HG03103 (cell line): ENCODE measurements at regions not wholly inside any gene's neighbourhood (a gene's known extent, or its start where the extent isn't known, plus 50 kb on each side); places are given as distances from the start of the nearest gene placed in this dataset.
"Not testable (repeated sequence)": the region's sequence is repeated elsewhere in the genome, so short reads cannot be mapped to it uniquely, and the experiment has no call there.

ENCODE experiments used
- ATAC-seq: cut with Tn5 transposase; IDR thresholded peaks from one replicate; pipeline ENCODE4 v1.9.1; 2021; ENCODE audit warnings: low read depth; ENCODE audit not compliant: unreplicated experiment

GRCh38 chr1:165147799-165148198 is 208.7 kb downstream of the LMX1A start:
- ATAC-seq: no peak

- peak; percentile 64 for ATAC-seq
Observed at GRCh38 chr1:165144757-165145397, 211.6 kb downstream of the LMX1A start.

DNA sequence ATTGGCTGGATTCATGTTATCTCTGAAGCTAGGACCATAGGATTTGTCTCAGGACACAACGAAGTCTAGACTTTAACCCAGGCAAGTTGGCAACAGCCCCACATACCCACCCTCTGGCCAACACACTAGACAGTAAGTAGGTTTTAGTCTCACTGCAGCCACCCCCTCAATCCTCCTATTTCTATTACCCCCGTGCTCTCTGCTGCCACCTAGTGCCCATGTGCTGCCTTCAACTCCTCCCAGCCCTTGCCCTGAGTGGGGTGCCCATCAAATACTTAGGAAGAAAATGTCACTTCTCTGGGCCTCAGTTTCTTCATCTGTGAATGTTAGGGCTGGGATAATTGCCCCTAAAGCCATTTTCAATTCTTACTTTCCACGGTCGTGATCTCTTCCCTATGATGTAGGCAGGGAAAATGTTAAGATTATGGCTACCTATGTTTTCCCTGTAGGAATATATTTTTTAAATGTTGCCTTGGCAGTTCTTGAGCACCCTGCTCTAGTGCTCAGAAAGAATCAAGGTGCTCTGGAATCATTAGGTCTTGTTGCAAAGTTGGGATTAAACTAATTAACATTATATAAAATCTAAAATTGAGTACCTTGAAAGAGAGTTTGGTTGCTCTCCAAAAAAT is 213.0 kb downstream of the LMX1A start:
- ATAC-seq: no peak

GRCh38 chr1:165138960-165139359 is 217.6 kb downstream of the LMX1A start:
- no peak for ATAC-seq

GRCh38 chr1:165137551-165138316 is 218.8 kb downstream of the LMX1A start:
- no peak for ATAC-seq

DNA sequence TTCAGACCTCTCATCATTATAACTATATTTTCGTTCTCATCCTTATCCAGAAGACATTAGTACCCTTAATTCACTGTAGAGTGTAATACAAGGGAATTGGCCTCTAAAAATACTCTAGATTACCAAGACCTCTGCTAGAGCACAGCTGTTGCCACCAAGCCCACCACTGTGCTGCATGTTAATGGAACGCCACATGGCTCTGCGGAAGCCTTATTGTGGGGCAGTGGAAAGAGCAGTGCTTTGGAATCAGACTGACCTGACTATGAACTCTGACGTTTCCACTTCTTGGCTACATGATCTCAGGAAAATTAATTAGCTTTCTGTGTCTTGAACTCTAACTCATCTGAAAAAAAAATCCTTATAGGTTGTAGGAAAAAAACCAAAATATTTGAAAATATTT is 222.1 kb downstream of the LMX1A start:
- ATAC-seq: no peak

GRCh38 chr1:165129568-165130164 is 226.8 kb downstream of the LMX1A start:
- peak; percentile 77 for ATAC-seq

GRCh38 chr1:165124772-165125171 is 231.7 kb downstream of the LMX1A start:
- ATAC-seq: no peak

DNA sequence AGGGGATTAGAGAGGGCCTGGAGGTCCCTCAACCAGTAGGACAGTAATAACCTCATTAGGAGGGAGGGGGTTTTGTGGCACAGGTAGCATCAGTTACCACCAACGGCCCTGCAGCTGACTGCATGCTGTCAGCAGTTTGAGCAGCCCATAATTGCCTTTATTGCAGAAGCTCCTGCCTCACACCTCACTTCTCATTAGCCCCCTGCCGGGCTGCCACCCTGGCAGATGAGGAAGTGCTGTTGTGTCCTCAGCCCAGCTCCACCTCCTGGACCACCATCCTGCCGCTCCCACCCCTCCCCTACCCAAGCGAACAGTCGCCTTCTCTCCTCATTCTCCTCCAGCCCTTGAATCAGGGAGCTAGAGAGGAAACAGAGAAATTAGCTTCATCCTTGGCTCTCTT is 237.4 kb downstream of the LMX1A start:
- ATAC-seq: no peak

GRCh38 chr1:165117482-165117881 is 239.0 kb downstream of the LMX1A start:
- ATAC-seq: no peak

- no peak for ATAC-seq
Observed at GRCh38 chr1:165116732-165117131, 239.8 kb downstream of the LMX1A start.

- ATAC-seq: no peak
Observed at GRCh38 chr1:165116171-165116570, 240.3 kb downstream of the LMX1A start.

DNA sequence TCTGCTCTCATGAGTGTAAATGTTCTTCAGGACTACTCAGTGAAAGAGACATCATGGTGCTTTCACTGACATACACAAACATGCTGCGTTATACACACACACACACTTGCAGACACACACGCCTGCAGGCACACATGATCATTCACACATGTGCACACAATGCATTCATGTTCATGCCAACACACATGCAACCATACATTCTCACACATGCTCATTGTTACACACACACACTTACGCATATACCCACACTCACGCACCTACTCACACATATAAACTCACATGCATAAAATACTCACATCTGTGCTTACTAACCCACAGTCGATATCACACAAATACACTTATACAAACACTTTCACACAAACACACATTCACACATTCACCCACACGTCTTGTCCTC is 241.6 kb downstream of the LMX1A start:
- ATAC-seq: no peak

- no peak for ATAC-seq
Observed at GRCh38 chr1:165114022-165114888, 242.3 kb downstream of the LMX1A start.

DNA sequence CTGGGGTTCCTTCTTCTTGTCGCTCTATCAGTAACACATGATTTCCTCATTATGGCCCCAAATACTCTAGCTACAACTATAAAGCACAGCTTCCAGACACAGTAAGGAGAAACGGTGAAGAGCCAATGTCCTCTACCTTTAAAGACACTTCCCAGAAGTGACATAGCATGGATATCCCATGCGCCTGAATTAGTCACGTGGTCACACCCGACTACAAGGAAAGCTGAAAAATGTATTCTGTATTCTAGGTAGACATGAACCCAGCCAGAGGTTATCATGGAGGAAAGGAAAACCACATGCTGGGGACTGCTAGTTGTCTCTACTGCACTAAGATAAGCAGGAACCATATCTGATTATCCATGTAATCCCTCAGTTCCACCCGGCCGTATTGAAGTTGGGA is 244.3 kb downstream of the LMX1A start:
- no peak for ATAC-seq

- no peak for ATAC-seq
Observed at GRCh38 chr1:165109013-165109412, 247.5 kb downstream of the LMX1A start.

DNA sequence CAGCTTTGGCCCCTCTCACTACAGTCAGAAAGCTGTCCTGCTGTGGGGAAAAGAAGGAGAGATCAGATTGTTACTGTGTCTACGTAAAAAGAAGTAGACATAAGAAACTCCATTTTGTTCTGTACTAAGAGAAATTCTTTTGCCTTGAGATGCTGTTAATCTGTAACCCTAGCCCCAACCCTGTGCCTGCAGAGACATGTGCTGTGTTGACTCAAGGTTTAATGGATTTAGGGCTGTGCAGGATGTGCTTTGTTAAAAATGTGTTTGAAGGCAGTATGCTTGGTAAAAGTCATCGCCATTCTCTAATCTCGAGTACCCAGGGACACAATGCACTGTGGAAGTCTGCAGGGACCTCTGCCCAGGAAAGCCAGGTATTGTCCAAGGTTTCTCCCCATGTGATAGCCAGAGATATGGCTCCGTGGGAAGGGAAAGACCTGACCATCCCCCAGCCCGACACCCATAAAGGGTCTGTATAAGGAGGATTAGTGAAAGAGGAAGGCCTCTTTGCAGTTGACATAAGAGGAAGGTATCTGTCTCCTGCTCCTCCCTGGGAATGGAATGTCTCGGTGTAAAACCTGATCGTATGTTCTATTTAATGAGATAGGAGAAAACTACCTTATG is 263.9 kb downstream of the LMX1A start:
- ATAC-seq: not testable (repeated sequence)

- ATAC-seq: no peak
Observed at GRCh38 chr1:165080253-165080896, 276.1 kb downstream of the LMX1A start.

DNA sequence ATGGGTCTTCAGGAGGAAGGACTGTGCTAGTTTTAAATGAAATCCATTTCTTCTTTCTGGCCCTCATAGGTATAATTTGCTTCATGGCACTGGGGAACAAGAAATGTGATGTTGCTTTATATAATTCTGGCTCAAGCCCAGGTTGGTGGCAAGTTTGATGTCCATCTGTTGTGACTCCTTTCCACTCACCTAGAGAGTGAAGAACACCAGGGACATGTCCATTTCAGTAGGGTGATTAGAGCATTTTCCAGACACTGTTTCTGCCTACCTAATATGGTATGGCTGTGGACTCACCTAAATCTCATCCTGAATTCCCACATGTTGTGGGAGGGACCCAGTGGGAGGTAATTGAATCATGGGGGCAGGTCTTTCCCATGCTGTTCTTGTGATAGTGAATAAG is 278.1 kb downstream of the LMX1A start:
- no peak for ATAC-seq
